ENCODE measurements at regions not wholly inside any gene's neighbourhood (a gene's known extent, or its start where the extent isn't known, plus 50 kb on each side); places are given as distances from the start of the nearest gene placed in this dataset.

- Histone ChIP-seq H2AFZ (ENCODE audit: control insufficient read depth, low read depth, low read length) (no peak overlapping the region), H3K4me2 (ENCODE audit: control insufficient read depth, insufficient read depth) (no peak overlapping the region), H3K79me2 (ENCODE audit: control insufficient read depth, insufficient read depth, low read length) (no peaks in the 10 kb centered on the region), H3K27me3 (replicated peaks in 1 of 2; ENCODE audit: control insufficient read depth in 2 of 2, insufficient read depth in 2 of 2, low read length in 1 of 2) (no peaks in the 10 kb centered on the region), H3K27ac (ENCODE audit: control insufficient read depth, insufficient read depth) (no peak overlapping the region), H3K4me3 (no peak overlapping the region), H3K9me3 (replicated peaks; ENCODE audit: control insufficient read depth, insufficient read depth, low read length) (no peaks in the 10 kb centered on the region), H4K20me1 (ENCODE audit: control insufficient read depth, insufficient read depth) (no peaks in the 10 kb centered on the region), H3K4me1 (ENCODE audit: control insufficient read depth, insufficient read depth, low read length) (no peaks in the 10 kb centered on the region), H3K9ac (ENCODE audit: control insufficient read depth, insufficient read depth, low read length) (no peak overlapping the region), H3K36me3 (ENCODE audit: control insufficient read depth in 2 of 2, insufficient read depth in 2 of 2, low read length in 1 of 2) (no peaks in the 10 kb centered on the region)
- ChIA-PET POLR2A (no interaction called here), RAD21 (ENCODE audit: unreplicated experiment) (no interaction called here), SMC1A (ENCODE audit: uncharacterized antibody, unreplicated experiment) (no interaction called here), CTCF (no interaction called here)
- 32% methylated on average over 4 of the region's 4 CpGs for WGBS (ENCODE audit: insufficient coverage, insufficient replicate concordance, low lambda C conversion rate, missing lambda C conversion rate)
- in situ Hi-C loops (cut with MboI) (no loop called here), intact Hi-C loops (cut with micrococcal nuclease; ENCODE audit: unreplicated experiment) (no loop called here)
- ATAC-seq (no peak), FAIRE-seq (no peak), DNase-seq (ENCODE audit: low read depth, low spot score) (no peak)
- no TSS peak for BruUV-seq (replicated peaks)
- TF ChIP-seq IRF4 (IDR thresholded peaks at IDR 0.05; ENCODE audit: low read depth, low read length) (no peak), CHD4 (IDR thresholded peaks at IDR 0.05) (no peak), RELB (IDR thresholded peaks at IDR 0.05; ENCODE audit: low read depth) (no peak), RCOR1 (conservative IDR thresholded peaks at IDR 0.05; ENCODE audit: low read depth, low read length) (no peak), ELK1 (IDR thresholded peaks at IDR 0.05; ENCODE audit: low read depth, low read length) (no peak), FOXK2 (IDR thresholded peaks at IDR 0.05) (no peak)
Observed at GRCh38 chr12:105911966-105912365, 226.8 kb downstream of the NUAK1 start.
